ENCODE measurements at regions not wholly inside any gene's neighbourhood (a gene's known extent, or its start where the extent isn't known, plus 50 kb on each side); places are given as distances from the start of the nearest gene placed in this dataset.

DNA sequence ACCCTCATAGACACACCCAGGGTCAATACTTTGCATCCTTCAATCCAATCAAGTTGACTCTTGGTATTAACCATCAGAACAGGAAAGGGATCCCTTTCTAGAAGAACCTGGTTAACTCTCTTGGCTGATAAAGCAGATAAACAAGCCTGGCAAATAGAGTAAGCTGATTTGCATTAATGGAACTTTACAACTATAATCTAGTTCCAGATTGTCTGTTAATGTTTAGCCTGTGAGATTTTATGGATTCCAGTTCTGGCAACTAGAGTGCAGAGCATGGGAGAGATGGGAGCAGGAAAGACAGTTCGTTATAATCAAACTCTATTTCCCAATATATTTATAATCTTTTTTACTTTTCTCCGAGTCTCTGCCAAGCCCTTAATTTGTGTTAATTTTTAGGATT is 272.6 kb upstream of the KLHL1 start:
- FAIRE-seq: no peak
- H3K4me1 ChIP-seq (ENCODE audit: insufficient read depth, low read length): no peaks in the 10 kb centered on the region
- no peak for DNase-seq (ENCODE audit: low read depth)
- no peak overlapping the region for H3K27ac Mint-ChIP-seq (ENCODE audit: unreplicated experiment)
- H3K27me3 ChIP-seq (ENCODE audit: insufficient read depth, low read length): no peaks in the 10 kb centered on the region
- H3K36me3 Mint-ChIP-seq (ENCODE audit: low read depth, unreplicated experiment): no peaks in the 10 kb centered on the region
- no peak overlapping the region for H3K4me3 ChIP-seq (ENCODE audit: insufficient read depth, low read depth, low read length)
- no peaks in the 10 kb centered on the region for H3K79me2 ChIP-seq (ENCODE audit: insufficient read depth, low read length)
- no peak overlapping the region for H3K27ac ChIP-seq (ENCODE audit: low read depth, low read length)
- no peaks in the 10 kb centered on the region for H3K4me1 Mint-ChIP-seq (ENCODE audit: low read depth, unreplicated experiment)
- no peak overlapping the region for H3K4me3 Mint-ChIP-seq (ENCODE audit: unreplicated experiment)
- TF ChIP-seq CTCF (IDR thresholded peaks at IDR 0.05; ENCODE audit: insufficient read depth, low read depth, low read length): no peak
- TF ChIP-seq EZH2 (IDR thresholded peaks at IDR 0.05; ENCODE audit: insufficient read depth, low read length): no peak
- no peaks in the 10 kb centered on the region for H3K9me3 ChIP-seq (ENCODE audit: insufficient read depth, low read depth, low read length)
- no peaks in the 10 kb centered on the region for H4K20me1 ChIP-seq (ENCODE audit: insufficient read depth, low read length)
- no peak overlapping the region for H3K4me2 ChIP-seq (ENCODE audit: low read length)
- H3K27me3 Mint-ChIP-seq (ENCODE audit: low read depth, unreplicated experiment): no peaks in the 10 kb centered on the region
- no peak overlapping the region for H3K9ac ChIP-seq (ENCODE audit: low read length)
- no peaks in the 10 kb centered on the region for H3K36me3 ChIP-seq (ENCODE audit: insufficient read depth, low read length)
- H2AFZ ChIP-seq (ENCODE audit: low read depth, low read length): no peak overlapping the region
- H3K9me3 Mint-ChIP-seq (ENCODE audit: unreplicated experiment): peaks cover 3% of the 10 kb centered on the region

DNA sequence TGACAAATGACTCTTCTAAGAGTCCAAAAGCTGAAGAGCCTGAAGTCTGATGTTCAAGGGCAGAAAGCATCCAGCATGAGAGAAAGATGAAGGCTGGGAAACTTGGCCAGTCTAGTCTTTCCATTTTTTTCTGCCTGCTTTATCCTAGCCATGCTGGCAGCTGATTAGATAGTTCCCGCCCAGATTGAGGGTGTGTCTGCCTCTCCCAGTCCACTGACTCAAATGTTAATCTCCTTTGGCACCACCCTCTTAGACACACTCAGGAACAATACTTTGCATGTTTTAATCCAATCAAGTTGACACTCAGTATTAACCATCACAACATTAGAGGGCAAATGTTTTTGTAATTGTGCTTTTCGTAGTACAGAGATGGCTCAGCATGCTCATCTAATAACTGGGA is 267.5 kb upstream of the KLHL1 start:
- Mint-ChIP-seq H3K9me3 (ENCODE audit: unreplicated experiment) (no peaks in the 10 kb centered on the region), H3K27me3 (ENCODE audit: low read depth, unreplicated experiment) (no peaks in the 10 kb centered on the region), H3K4me1 (ENCODE audit: low read depth, unreplicated experiment) (no peaks in the 10 kb centered on the region), H3K27ac (ENCODE audit: unreplicated experiment) (no peak overlapping the region), H3K36me3 (ENCODE audit: low read depth, unreplicated experiment) (no peaks in the 10 kb centered on the region), H3K4me3 (ENCODE audit: unreplicated experiment) (no peak overlapping the region)
- Histone ChIP-seq H3K27me3 (ENCODE audit: insufficient read depth, low read length) (no peaks in the 10 kb centered on the region), H3K4me2 (ENCODE audit: low read length) (no peak overlapping the region), H3K27ac (ENCODE audit: low read depth, low read length) (no peak overlapping the region), H3K9me3 (ENCODE audit: insufficient read depth, low read depth, low read length) (no peaks in the 10 kb centered on the region), H3K4me1 (ENCODE audit: insufficient read depth, low read length) (no peaks in the 10 kb centered on the region), H3K79me2 (ENCODE audit: insufficient read depth, low read length) (no peaks in the 10 kb centered on the region), H4K20me1 (ENCODE audit: insufficient read depth, low read length) (no peaks in the 10 kb centered on the region), H3K9ac (ENCODE audit: low read length) (no peak overlapping the region), H3K36me3 (ENCODE audit: insufficient read depth, low read length) (no peaks in the 10 kb centered on the region), H2AFZ (ENCODE audit: low read depth, low read length) (no peak overlapping the region), H3K4me3 (ENCODE audit: insufficient read depth, low read depth, low read length) (no peak overlapping the region)
- no peak for DNase-seq (ENCODE audit: low read depth)
- no peak for FAIRE-seq
- TF ChIP-seq EZH2 (IDR thresholded peaks at IDR 0.05; ENCODE audit: insufficient read depth, low read length) (no peak), CTCF (IDR thresholded peaks at IDR 0.05; ENCODE audit: insufficient read depth, low read depth, low read length) (no peak)

GRCh38 chr13:70370924-70371323 is 262.7 kb upstream of the KLHL1 start:
- no peaks in the 10 kb centered on the region for H3K36me3 Mint-ChIP-seq (ENCODE audit: low read depth, unreplicated experiment)
- no peak for FAIRE-seq
- Histone ChIP-seq H3K4me1 (ENCODE audit: insufficient read depth, low read length) (no peaks in the 10 kb centered on the region), H3K9me3 (ENCODE audit: insufficient read depth, low read depth, low read length) (no peaks in the 10 kb centered on the region), H2AFZ (ENCODE audit: low read depth, low read length) (no peak overlapping the region), H3K27ac (ENCODE audit: low read depth, low read length) (no peak overlapping the region), H3K79me2 (ENCODE audit: insufficient read depth, low read length) (no peaks in the 10 kb centered on the region), H4K20me1 (ENCODE audit: insufficient read depth, low read length) (no peaks in the 10 kb centered on the region), H3K9ac (ENCODE audit: low read length) (no peak overlapping the region), H3K4me2 (ENCODE audit: low read length) (no peak overlapping the region), H3K36me3 (ENCODE audit: insufficient read depth, low read length) (no peaks in the 10 kb centered on the region), H3K27me3 (ENCODE audit: insufficient read depth, low read length) (no peaks in the 10 kb centered on the region), H3K4me3 (ENCODE audit: insufficient read depth, low read depth, low read length) (no peak overlapping the region)
- TF ChIP-seq CTCF (IDR thresholded peaks at IDR 0.05; ENCODE audit: insufficient read depth, low read depth, low read length): no peak
- no peak for TF ChIP-seq EZH2 (IDR thresholded peaks at IDR 0.05; ENCODE audit: insufficient read depth, low read length)
- H3K4me1 Mint-ChIP-seq (ENCODE audit: low read depth, unreplicated experiment): no peaks in the 10 kb centered on the region
- H3K4me3 Mint-ChIP-seq (ENCODE audit: unreplicated experiment): no peak overlapping the region
- no peak overlapping the region for H3K27ac Mint-ChIP-seq (ENCODE audit: unreplicated experiment)
- no peaks in the 10 kb centered on the region for H3K27me3 Mint-ChIP-seq (ENCODE audit: low read depth, unreplicated experiment)
- H3K9me3 Mint-ChIP-seq (ENCODE audit: unreplicated experiment): no peaks in the 10 kb centered on the region
- DNase-seq (ENCODE audit: low read depth): no peak

Measured in astrocyte (in vitro differentiated cells and primary cell).